Muscle of leg (tissue), 3 donors: ENCODE measurements at regions not wholly inside any gene's neighbourhood (a gene's known extent, or its start where the extent isn't known, plus 50 kb on each side); places are given as distances from the start of the nearest gene placed in this dataset.

ENCODE experiments used
- DNase-seq: peaks from one replicate; pipeline ENCODE4 v3.0.0; 2013
- H3K27ac ChIP-seq: one replicate; pipeline ENCODE4 v1.5.1; 2013; ENCODE audit warnings: mild to moderate bottlenecking, low read length, control low read depth
- H3K27me3 ChIP-seq: one replicate; pipeline ENCODE4 v1.6.1; 2013; ENCODE audit warnings: low read length; ENCODE audit not compliant: control insufficient read depth, insufficient read depth
- H3K36me3 ChIP-seq: one replicate; pipeline ENCODE4 v1.6.1; 2013; ENCODE audit warnings: low read length; ENCODE audit not compliant: control insufficient read depth, insufficient read depth
- H3K4me1 ChIP-seq: one replicate; pipeline ENCODE4 v1.6.1; 2013; ENCODE audit warnings: low read length; ENCODE audit not compliant: control insufficient read depth, insufficient read depth
- H3K4me3 ChIP-seq: one replicate; pipeline ENCODE4 v1.5.1; 2013; ENCODE audit warnings: low read length, control low read depth
- H3K9me3 ChIP-seq: replicated peaks from 2 replicates; pipeline ENCODE4 v1.6.1; 2013; ENCODE audit warnings: low read depth, low read length; ENCODE audit not compliant: control insufficient read depth
- WGBS: methylation state at CpG from one replicate; pipeline ENCODE4 v1.1.5; 2013; ENCODE audit warnings: missing lambda C conversion rate; ENCODE audit not compliant: insufficient coverage; 5-methylcytosine and 5-hydroxymethylcytosine counted together

DNA sequence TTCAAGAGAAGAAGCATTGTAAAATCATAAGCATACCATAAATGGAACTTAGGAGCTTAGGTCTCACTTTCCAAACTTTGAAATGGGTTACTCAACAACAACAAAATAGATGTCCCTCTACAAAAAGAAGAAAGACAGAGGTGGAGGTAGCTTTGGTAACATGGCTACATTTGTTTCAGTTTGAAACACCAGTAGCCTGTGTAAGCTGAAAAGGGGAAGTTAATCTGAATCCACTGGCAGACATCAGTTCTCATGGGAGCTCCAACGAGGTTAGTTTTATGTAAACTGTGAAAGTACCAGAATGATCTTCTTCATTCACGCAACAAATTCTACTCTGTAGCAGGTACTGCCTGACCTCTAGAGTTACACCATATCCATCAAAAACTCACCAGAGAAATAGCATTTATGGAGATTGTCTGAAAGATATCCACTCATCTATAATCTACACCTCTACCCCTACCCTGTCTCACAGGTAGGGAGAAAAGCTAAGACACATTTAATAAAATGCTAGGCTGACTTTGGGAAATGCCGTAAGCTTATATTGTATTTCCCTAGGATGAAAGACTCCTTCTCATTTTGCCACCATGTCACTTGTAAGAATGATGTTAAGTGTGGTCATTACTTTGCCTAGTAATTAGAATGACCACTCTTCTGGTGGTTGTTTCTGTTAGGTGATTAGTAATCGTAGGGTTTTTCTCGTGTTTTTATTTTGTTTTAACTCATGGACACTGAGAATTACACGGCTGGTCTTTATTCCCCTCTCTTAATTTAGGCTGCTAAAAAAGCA is 224.1 kb downstream of the ASCL1 start:
- DNase-seq, result no peak

DNA sequence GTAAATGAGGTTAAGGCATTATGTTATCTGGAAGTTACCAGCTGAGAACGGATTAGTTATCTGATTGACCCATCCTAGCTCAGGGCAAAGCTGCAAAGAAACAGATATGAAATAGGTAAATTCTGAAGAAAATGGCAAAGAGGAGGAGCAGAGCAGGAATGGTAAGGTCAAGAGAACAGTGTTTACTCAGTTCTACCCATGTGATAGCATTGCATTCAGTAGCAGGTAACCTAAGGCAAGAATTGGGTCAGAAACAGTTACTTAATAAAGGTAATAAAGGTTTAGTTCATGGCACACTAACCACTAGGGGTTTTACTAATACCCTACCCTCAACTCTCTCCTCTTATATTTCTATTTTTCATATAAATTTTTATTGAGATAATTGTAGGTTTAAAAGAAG is 224.8 kb downstream of the ASCL1 start:
- H3K36me3 ChIP-seq, result no peaks in the 10 kb centered on the region
- no peak overlapping the region for H3K4me3 ChIP-seq
- no peaks in the 10 kb centered on the region for H3K4me1 ChIP-seq
- no peaks in the 10 kb centered on the region for H3K27me3 ChIP-seq
- WGBS, result 57% methylated on average over 1 of the region's 1 CpG
- no peak overlapping the region for H3K27ac ChIP-seq
- DNase-seq, result no peak
- H3K9me3 ChIP-seq, result no peaks in the 10 kb centered on the region

More for the DNA sequence above, 224.1 kb downstream of the ASCL1 start:
- Histone ChIP-seq H3K27me3 (no peaks in the 10 kb centered on the region), H3K36me3 (no peaks in the 10 kb centered on the region), H3K4me1 (no peaks in the 10 kb centered on the region), H3K4me3 (no peak overlapping the region), H3K9me3 (no peaks in the 10 kb centered on the region), H3K27ac (no peak overlapping the region)
- no CpG with 5 or more reads among the region's 6 CpGs for WGBS

DNA sequence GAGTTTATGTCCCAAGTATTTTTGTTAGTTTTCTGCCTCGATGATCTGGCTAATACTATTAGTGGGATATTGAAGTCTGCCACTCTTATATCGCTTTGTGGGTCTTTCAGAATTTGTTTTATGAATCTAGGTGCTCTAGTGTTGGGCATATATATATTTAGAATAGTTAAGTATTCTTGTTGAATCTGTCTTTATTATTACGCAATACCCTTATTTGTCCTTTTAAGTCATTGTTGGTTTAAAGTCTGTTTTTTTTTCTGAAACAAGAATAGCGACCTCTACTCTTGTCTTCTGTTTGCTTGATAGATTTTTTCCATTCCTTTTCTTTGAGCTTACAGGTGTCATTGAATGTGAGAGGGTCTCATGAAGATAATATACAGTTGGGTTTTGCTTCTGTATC is 239.0 kb downstream of the ASCL1 start:
- H3K9me3 ChIP-seq, result peaks cover 17% of the 10 kb centered on the region
- no peak for DNase-seq
- H3K36me3 ChIP-seq, result no peaks in the 10 kb centered on the region
- H3K4me3 ChIP-seq, result no peak overlapping the region
- no CpG with 5 or more reads among the region's 4 CpGs for WGBS
- H3K27me3 ChIP-seq, result no peaks in the 10 kb centered on the region
- no peak overlapping the region for H3K27ac ChIP-seq
- H3K4me1 ChIP-seq, result no peaks in the 10 kb centered on the region

DNA sequence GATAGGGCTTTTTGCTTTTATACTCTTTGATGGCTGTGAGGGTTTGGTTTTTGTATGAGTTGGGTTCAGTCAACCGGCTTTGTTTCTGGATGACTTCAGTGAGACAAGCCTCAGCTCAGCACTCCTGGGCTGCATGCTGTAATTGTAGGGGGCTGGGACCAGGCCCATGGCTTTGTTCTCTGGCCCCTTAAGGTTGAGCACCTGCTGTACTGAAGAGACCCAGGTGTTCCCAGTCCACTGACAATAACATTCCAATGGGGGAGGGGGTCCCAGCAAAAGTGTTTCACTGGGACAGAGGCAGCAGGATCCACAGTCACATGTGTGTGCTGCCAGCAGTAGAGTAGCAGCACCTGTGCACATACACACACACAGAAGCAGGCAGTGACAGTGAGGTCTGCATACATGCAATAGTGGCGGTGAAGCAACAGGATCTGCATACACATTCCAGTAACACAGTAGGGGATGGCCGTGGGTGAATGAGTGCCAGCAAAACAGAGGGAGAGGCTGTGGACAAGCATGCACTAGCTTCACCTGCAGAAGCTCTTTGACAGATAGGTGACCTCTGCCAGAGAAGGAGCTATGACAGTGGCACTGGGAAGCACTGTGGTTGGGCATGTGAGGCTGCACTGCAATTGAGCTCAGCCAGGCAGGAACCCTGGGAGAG is 240.4 kb downstream of the ASCL1 start:
- Histone ChIP-seq H3K27me3 (no peaks in the 10 kb centered on the region), H3K36me3 (no peaks in the 10 kb centered on the region), H3K4me1 (no peaks in the 10 kb centered on the region), H3K4me3 (no peak overlapping the region), H3K27ac (no peak overlapping the region), H3K9me3 (peaks cover 17% of the 10 kb centered on the region)
- 67% methylated on average over 1 of the region's 3 CpGs for WGBS
- no peak for DNase-seq

DNA sequence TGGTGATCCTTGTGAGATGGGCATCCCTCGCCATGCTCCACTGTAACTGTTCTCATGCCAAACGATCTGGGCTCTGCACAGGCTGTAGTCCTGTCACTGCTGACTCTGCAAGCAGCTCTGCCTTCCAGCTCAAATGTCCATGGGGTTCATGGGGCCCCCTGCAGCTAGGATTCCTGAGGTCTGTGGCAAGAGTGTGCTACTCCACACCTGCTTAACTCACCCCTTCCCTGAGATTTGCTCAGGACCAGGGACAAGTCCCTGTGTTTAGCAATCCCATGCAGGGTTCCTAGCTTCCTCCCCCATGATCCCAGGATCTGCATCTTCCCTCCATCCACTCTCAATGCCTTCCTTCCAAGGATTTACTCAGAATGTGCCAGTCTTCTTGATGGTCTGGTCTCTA is 241.0 kb downstream of the ASCL1 start:
- no peak overlapping the region for H3K27ac ChIP-seq
- H3K36me3 ChIP-seq, result no peaks in the 10 kb centered on the region
- H3K4me1 ChIP-seq, result no peaks in the 10 kb centered on the region
- H3K27me3 ChIP-seq, result no peaks in the 10 kb centered on the region
- 50% methylated on average over 1 of the region's 2 CpGs for WGBS
- H3K9me3 ChIP-seq, result peaks cover 17% of the 10 kb centered on the region
- no peak overlapping the region for H3K4me3 ChIP-seq
- no peak for DNase-seq

DNA sequence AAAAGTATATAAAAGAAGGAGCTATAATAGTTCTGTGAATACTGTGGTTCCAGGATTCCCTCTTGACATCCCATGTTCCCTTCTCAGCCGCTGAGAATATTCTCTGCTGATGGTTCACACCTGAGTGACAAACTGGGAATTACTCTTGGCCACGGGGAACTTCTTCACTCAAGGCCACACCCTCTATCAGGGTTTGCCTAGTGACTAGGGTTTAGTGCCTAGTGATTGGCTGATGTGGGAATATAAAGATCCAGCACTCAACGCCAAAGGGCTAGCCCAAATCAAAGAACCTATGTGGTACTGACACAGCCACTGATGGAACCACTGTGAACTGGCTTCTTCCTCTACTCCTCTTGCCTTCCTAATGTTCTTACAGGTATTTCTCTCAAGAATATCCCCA is 248.4 kb downstream of the ASCL1 start:
- Histone ChIP-seq H3K4me3 (no peak overlapping the region), H3K27me3 (no peaks in the 10 kb centered on the region), H3K9me3 (no peaks in the 10 kb centered on the region), H3K4me1 (no peaks in the 10 kb centered on the region), H3K27ac (no peak overlapping the region), H3K36me3 (no peaks in the 10 kb centered on the region)
- WGBS, result no CpG with 5 or more reads among the region's 3 CpGs
- no peak for DNase-seq

DNA sequence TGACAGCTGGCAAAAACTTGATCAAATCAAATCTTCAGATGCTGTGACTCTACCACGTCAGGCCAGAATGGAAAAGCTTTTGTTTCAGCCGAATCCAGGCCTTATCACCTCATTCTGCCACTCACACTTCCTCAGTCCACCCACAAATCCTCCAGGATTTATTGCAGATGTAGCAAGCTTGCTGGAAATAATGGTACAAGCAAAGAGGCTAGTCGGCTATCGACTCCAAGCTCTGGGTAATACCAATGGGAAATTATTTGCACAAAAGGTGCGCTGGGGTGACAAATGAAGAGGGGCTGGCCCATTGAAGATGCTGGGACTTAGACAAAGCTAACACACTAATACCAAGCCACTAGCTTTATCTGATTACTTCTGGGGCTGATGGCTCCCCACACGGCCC is 250.5 kb downstream of the ASCL1 start:
- Histone ChIP-seq H3K27me3 (no peaks in the 10 kb centered on the region), H3K36me3 (no peaks in the 10 kb centered on the region), H3K27ac (no peak overlapping the region), H3K4me1 (no peaks in the 10 kb centered on the region), H3K4me3 (no peak overlapping the region), H3K9me3 (no peaks in the 10 kb centered on the region)
- WGBS, result no CpG with 5 or more reads among the region's 6 CpGs
- DNase-seq, result no peak

DNA sequence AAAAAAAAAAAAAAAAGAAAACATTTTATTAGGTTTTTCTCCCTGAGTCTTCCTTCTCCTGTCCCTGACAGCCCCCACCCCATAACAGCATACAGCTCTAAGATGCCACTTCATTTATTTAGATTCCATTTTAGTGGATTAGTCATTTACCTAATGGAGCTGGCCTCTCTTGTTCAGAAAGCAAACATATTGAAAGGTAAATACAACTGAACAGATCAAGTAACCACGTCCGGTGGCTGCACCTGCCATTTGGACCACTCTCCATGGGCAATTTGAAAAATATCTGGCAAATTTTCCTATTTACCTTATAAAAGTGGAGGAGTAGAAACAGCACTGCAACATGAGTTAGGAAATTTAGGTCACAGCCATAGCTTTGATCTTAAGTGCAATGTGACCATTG is 254.6 kb downstream of the C12orf42 start:
- no CpG with 5 or more reads among the region's 2 CpGs for WGBS
- no peaks in the 10 kb centered on the region for H3K36me3 ChIP-seq
- no peaks in the 10 kb centered on the region for H3K9me3 ChIP-seq
- no peaks in the 10 kb centered on the region for H3K4me1 ChIP-seq
- H3K27me3 ChIP-seq, result no peaks in the 10 kb centered on the region
- no peak for DNase-seq
- H3K27ac ChIP-seq, result no peak overlapping the region
- H3K4me3 ChIP-seq, result no peak overlapping the region

DNA sequence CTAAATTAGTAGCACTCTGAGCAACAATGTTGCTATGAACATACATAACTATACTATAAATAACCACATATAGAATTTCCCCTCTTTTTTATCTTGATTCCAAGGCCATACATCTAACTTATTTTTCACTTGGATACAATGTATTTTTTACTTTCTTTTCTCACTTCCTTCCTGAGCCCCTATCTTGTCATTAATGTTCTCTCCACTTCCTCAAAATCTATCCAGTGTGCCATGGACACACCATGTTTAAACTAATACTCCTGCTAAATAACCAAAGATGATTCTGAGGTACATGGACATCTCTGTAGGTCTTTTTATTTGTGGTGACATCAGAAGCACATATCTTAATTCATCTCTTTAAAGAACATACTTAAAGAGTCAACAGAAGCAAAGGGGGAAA is 251.2 kb downstream of the C12orf42 start:
- Histone ChIP-seq H3K9me3 (no peaks in the 10 kb centered on the region), H3K4me1 (no peaks in the 10 kb centered on the region), H3K4me3 (no peak overlapping the region), H3K27ac (no peak overlapping the region), H3K36me3 (no peaks in the 10 kb centered on the region), H3K27me3 (no peaks in the 10 kb centered on the region)
- DNase-seq, result no peak

DNA sequence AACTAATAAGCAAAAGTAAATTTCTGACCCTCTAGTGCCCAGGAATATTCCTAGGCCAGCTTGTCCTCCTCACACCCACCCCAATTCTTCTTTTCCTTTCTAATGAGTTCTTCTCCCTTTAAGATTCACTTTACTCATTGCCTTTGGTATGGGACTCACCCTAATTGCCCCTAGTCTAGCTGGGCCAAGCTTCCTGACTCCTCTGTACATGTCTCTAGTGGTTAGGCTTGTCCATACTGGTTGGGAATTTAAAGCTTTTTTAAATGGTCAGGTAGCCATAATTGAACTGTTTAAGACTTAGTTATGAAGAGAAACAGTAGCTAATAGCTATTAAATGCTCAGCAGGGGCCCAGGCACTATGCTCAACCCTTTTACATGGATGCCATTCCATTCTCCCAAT is 248.2 kb downstream of the C12orf42 start:
- Histone ChIP-seq H3K36me3 (no peaks in the 10 kb centered on the region), H3K4me3 (no peak overlapping the region), H3K4me1 (no peaks in the 10 kb centered on the region), H3K27me3 (no peaks in the 10 kb centered on the region), H3K27ac (no peak overlapping the region), H3K9me3 (peaks cover 2% of the 10 kb centered on the region)
- no peak for DNase-seq
